H9 (cell line): ENCODE measurements at regions not wholly inside any gene's neighbourhood (a gene's known extent, or its start where the extent isn't known, plus 50 kb on each side); places are given as distances from the start of the nearest gene placed in this dataset.

Experiments used
- DNase-seq: peaks from one replicate; pipeline ENCODE4 v3.0.0-alpha.2; 2017
- H2AFZ ChIP-seq: one replicate; pipeline ENCODE4 v1.6.1; 2013; ENCODE audit warnings: mild to moderate bottlenecking, low read length, control low read depth, moderate library complexity
- H2AK5ac ChIP-seq: 2 replicates; pipeline ENCODE4 v1.6.1; 2013; ENCODE audit warnings: low read length, control low read depth, mixed read lengths; ENCODE audit not compliant: insufficient read length
- H2BK120ac ChIP-seq: one replicate; pipeline ENCODE4 v1.6.1; 2013; ENCODE audit warnings: low read depth, mild to moderate bottlenecking, low read length, control low read depth, inconsistent platforms; ENCODE audit not compliant: poor library complexity, severe bottlenecking
- H2BK12ac ChIP-seq: 2 replicates; pipeline ENCODE4 v1.6.1; 2013; ENCODE audit warnings: low read length, control low read depth, mixed read lengths, low read depth; ENCODE audit not compliant: insufficient read length
- H2BK15ac ChIP-seq: 2 replicates; pipeline ENCODE4 v1.6.1; 2013; ENCODE audit warnings: low read depth, low read length, control low read depth
- H2BK20ac ChIP-seq: one replicate; pipeline ENCODE4 v1.6.1; 2013; ENCODE audit warnings: low read depth, mild to moderate bottlenecking, low read length, control low read depth, inconsistent platforms; ENCODE audit not compliant: poor library complexity, severe bottlenecking
- H2BK5ac ChIP-seq: 2 replicates; pipeline ENCODE4 v1.6.1; 2013; ENCODE audit warnings: low read length, control low read depth, mixed read lengths; ENCODE audit not compliant: insufficient read length
- H3K14ac ChIP-seq: 2 replicates; pipeline ENCODE4 v1.6.1; 2013; ENCODE audit warnings: low read length, control low read depth; ENCODE audit not compliant: insufficient read depth
- H3K18ac ChIP-seq: 2 replicates; pipeline ENCODE4 v1.6.1; 2013; ENCODE audit warnings: low read depth, mild to moderate bottlenecking, mixed read lengths, low read length, control low read depth; ENCODE audit not compliant: insufficient read length
- H3K23ac ChIP-seq: 2 replicates; pipeline ENCODE4 v1.6.1; 2013; ENCODE audit warnings: low read length, control low read depth, mixed read lengths, low read depth; ENCODE audit not compliant: insufficient read length
- H3K23me2 ChIP-seq: 2 replicates; pipeline ENCODE4 v1.6.1; 2013; ENCODE audit warnings: low read depth, mild to moderate bottlenecking, mixed read lengths, low read length, control low read depth; ENCODE audit not compliant: insufficient read length, poor library complexity, severe bottlenecking
- H3K27ac ChIP-seq: 2 replicates; pipeline ENCODE4 v1.5.1; 2013; ENCODE audit warnings: low read length, control low read depth, mixed read lengths, low read depth; ENCODE audit not compliant: insufficient read length
- H3K27me3 ChIP-seq: 2 replicates; pipeline ENCODE4 v1.6.1; 2013; ENCODE audit warnings: low read length, control low read depth, inconsistent platforms; ENCODE audit not compliant: insufficient read depth
- H3K4ac ChIP-seq: 2 replicates; pipeline ENCODE4 v1.6.1; 2013; ENCODE audit warnings: low read depth, mild to moderate bottlenecking, control low read depth, inconsistent platforms, low read length, moderate library complexity
- H3K4me1 ChIP-seq: 2 replicates; pipeline ENCODE4 v1.6.1; 2013; ENCODE audit warnings: low read length, control low read depth, inconsistent platforms; ENCODE audit not compliant: insufficient read depth
- H3K4me2 ChIP-seq: 2 replicates; pipeline ENCODE4 v1.6.1; 2013; ENCODE audit warnings: low read length, control low read depth, mixed read lengths; ENCODE audit not compliant: insufficient read length, insufficient read depth
- H3K56ac ChIP-seq: 2 replicates; pipeline ENCODE4 v1.6.1; 2013; ENCODE audit warnings: low read depth, mild to moderate bottlenecking, mixed read lengths, low read length, control low read depth; ENCODE audit not compliant: insufficient read length
- H3K79me1 ChIP-seq: 2 replicates; pipeline ENCODE4 v1.6.1; 2013; ENCODE audit warnings: low read depth, mild to moderate bottlenecking, moderate library complexity, low read length, control low read depth, inconsistent platforms; ENCODE audit not compliant: insufficient read depth, poor library complexity, severe bottlenecking
- H3K79me2 ChIP-seq: 2 replicates; pipeline ENCODE4 v1.6.1; 2013; ENCODE audit warnings: low read length, control low read depth, inconsistent platforms; ENCODE audit not compliant: insufficient read depth
- H3K9ac ChIP-seq: 2 replicates; pipeline ENCODE4 v1.6.1; 2013; ENCODE audit warnings: low read length, control low read depth, mixed read lengths; ENCODE audit not compliant: insufficient read length; ENCODE audit errors: extremely low read depth
- H3K9me3 ChIP-seq: one replicate; pipeline ENCODE4 v1.6.1; 2013; ENCODE audit warnings: low read depth, low read length, inconsistent platforms; ENCODE audit not compliant: control insufficient read depth
- H3T11ph ChIP-seq: one replicate; pipeline ENCODE4 v1.6.1; 2013; ENCODE audit warnings: mild to moderate bottlenecking, low read length, control low read depth, inconsistent platforms
- H4K20me1 ChIP-seq: one replicate; pipeline ENCODE4 v1.6.1; 2013; ENCODE audit not compliant: control insufficient read depth, insufficient read length, insufficient read depth
- H4K5ac ChIP-seq: 2 replicates; pipeline ENCODE4 v1.6.1; 2013; ENCODE audit warnings: low read depth, mild to moderate bottlenecking, mixed read lengths, low read length, control low read depth; ENCODE audit not compliant: insufficient read length
- H4K8ac ChIP-seq: replicated peaks from 2 replicates; pipeline ENCODE4 v1.6.1; 2013; ENCODE audit warnings: low read length, control low read depth, mixed read lengths, low read depth; ENCODE audit not compliant: insufficient read length
- H4K91ac ChIP-seq: 2 replicates; pipeline ENCODE4 v1.6.1; 2013; ENCODE audit warnings: low read depth, mild to moderate bottlenecking, moderate library complexity, mixed read lengths, low read length, control low read depth; ENCODE audit not compliant: insufficient read length
- H3K27ac Mint-ChIP-seq, 3 experiments: 2 replicates in 2 of 3; 3 replicates in 1 of 3; pipeline ENCODE4 v1.8.0; 2020 to 2021; ENCODE audit warnings: mixed read lengths in 3 of 3, mild to moderate bottlenecking in 1 of 3, moderate library complexity in 1 of 3
- H3K27me3 Mint-ChIP-seq: 2 replicates; pipeline ENCODE4 v1.8.0; 2021; ENCODE audit warnings: low read depth, mild to moderate bottlenecking, moderate library complexity, mixed read lengths
- H3K36me3 Mint-ChIP-seq, 3 experiments: 2 replicates in 2 of 3; 3 replicates in 1 of 3; pipeline ENCODE4 v1.8.0; 2020 to 2021; ENCODE audit warnings: low read depth in 3 of 3, mixed read lengths in 3 of 3; ENCODE audit not compliant: insufficient read depth in 1 of 3
- H3K4me1 Mint-ChIP-seq, 2 experiments: 2 replicates each; pipeline ENCODE4 v1.8.0; 2020; ENCODE audit warnings: mixed read lengths in 2 of 2
- H3K4me3 Mint-ChIP-seq, 2 experiments: 2 replicates in 1 of 2; 3 replicates in 1 of 2; pipeline ENCODE4 v1.8.0; 2020 to 2021; ENCODE audit warnings: mild to moderate bottlenecking in 2 of 2, mixed read lengths in 2 of 2, moderate library complexity in 1 of 2
- H3K9me3 Mint-ChIP-seq, 2 experiments: 2 replicates in 1 of 2; 3 replicates in 1 of 2; pipeline ENCODE4 v1.8.0; 2020; ENCODE audit warnings: mild to moderate bottlenecking in 2 of 2, mixed read lengths in 2 of 2, moderate library complexity in 1 of 2
- WGBS: extraction: QIAGEN DNeasy Blood & Tissue Kit; methylation state at CpG from one replicate; pipeline ENCODE4 v1.1.7; 2013; ENCODE audit warnings: missing lambda C conversion rate, low lambda C conversion rate, mixed read lengths; ENCODE audit not compliant: insufficient read length; ENCODE audit errors: extremely low coverage; 5-methylcytosine and 5-hydroxymethylcytosine counted together
- TF ChIP-seq, protein P1 (sequence below): fragments of 200-600 bp; sonication (generic); conservative IDR thresholded peaks from 3 replicates; pipeline ENCODE4 v1.8.0; 2021; ENCODE audit warnings: antibody characterized with exemption, mild to moderate bottlenecking

DNA sequence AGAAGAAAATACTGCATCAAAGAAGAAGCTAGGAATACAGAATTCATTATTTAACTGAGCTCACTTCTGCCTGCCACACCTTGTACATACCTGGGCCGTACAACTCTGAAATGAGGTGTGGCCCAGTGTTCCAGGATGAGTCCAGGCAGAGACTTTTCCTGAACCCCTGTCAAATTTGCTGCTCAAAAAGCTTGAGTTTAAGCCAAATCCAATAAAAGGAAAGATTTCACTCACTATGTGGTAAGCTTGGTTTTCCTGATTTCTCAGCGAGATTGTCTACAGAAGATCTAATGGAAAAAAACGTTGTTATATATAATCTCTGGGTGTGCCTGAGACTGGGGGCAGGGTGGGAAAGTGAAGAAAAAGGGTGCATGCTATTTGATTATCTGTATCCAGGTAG lies 72.1 kb upstream of the EGFR start:
- H3K79me1 ChIP-seq: no peaks in the 10 kb centered on the region
- H3K4me2 ChIP-seq: no peak overlapping the region
- no peak overlapping the region for H3T11ph ChIP-seq
- H3K14ac ChIP-seq: no peak overlapping the region
- no peaks in the 10 kb centered on the region for H3K23me2 ChIP-seq
- no CpG with 5 or more reads among the region's 3 CpGs for WGBS
- no peak overlapping the region for H2BK120ac ChIP-seq
- TF ChIP-seq, protein P1, sequence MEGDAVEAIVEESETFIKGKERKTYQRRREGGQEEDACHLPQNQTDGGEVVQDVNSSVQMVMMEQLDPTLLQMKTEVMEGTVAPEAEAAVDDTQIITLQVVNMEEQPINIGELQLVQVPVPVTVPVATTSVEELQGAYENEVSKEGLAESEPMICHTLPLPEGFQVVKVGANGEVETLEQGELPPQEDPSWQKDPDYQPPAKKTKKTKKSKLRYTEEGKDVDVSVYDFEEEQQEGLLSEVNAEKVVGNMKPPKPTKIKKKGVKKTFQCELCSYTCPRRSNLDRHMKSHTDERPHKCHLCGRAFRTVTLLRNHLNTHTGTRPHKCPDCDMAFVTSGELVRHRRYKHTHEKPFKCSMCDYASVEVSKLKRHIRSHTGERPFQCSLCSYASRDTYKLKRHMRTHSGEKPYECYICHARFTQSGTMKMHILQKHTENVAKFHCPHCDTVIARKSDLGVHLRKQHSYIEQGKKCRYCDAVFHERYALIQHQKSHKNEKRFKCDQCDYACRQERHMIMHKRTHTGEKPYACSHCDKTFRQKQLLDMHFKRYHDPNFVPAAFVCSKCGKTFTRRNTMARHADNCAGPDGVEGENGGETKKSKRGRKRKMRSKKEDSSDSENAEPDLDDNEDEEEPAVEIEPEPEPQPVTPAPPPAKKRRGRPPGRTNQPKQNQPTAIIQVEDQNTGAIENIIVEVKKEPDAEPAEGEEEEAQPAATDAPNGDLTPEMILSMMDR: no peak
- H2AFZ ChIP-seq: no peak overlapping the region
- H2BK5ac ChIP-seq: no peak overlapping the region
- H3K27me3 ChIP-seq: no peaks in the 10 kb centered on the region
- no peaks in the 10 kb centered on the region for H3K79me2 ChIP-seq
- H3K27ac ChIP-seq: no peak overlapping the region
- Mint-ChIP-seq H3K9me3 (peaks cover 2 to 3% of the 10 kb centered on the region in 2 experiments; a peak in 3 of 5 replicates), H3K27ac (no peak overlapping the region), H3K27me3 (no peaks in the 10 kb centered on the region), H3K4me1 (peaks cover 12 to 16% of the 10 kb centered on the region in 2 experiments), H3K4me3 (no peak overlapping the region), H3K36me3 (no peaks in the 10 kb centered on the region; a peak in 1 of 7 replicates)
- H4K5ac ChIP-seq: no peak overlapping the region
- no peak overlapping the region for H3K18ac ChIP-seq
- no peak overlapping the region for H2BK20ac ChIP-seq
- H3K23ac ChIP-seq: no peak overlapping the region
- H4K8ac ChIP-seq: no peak overlapping the region
- no peak overlapping the region for H2AK5ac ChIP-seq
- no peak overlapping the region for H3K9ac ChIP-seq
- no peak for DNase-seq
- no peak overlapping the region for H4K91ac ChIP-seq
- no peaks in the 10 kb centered on the region for H4K20me1 ChIP-seq
- no peak overlapping the region for H3K56ac ChIP-seq
- H3K9me3 ChIP-seq: no peaks in the 10 kb centered on the region
- H3K4me1 ChIP-seq: no peaks in the 10 kb centered on the region
- no peak overlapping the region for H3K4ac ChIP-seq
- H2BK15ac ChIP-seq: no peak overlapping the region
- no peak overlapping the region for H2BK12ac ChIP-seq
